ELR (cell line): ENCODE measurements at regions not wholly inside any gene's neighbourhood (a gene's known extent, or its start where the extent isn't known, plus 50 kb on each side); places are given as distances from the start of the nearest gene placed in this dataset.
"Not testable (repeated sequence)": the region's sequence is repeated elsewhere in the genome, so short reads cannot be mapped to it uniquely, and the experiment has no call there.

Experiments
- DNase-seq: peaks from one replicate; pipeline ENCODE4 v3.0.0-alpha.2; 2015; ENCODE audit warnings: low read depth

- DNase-seq, result not testable (repeated sequence)
Measured at GRCh38 chr21:6093870-6094269, 4427.5 kb upstream of the TPTE start.

- DNase-seq, result not testable (repeated sequence)
Measured at GRCh38 chr21:6095304-6095703, 4426.1 kb upstream of the TPTE start.

GRCh38 chr21:6096560-6097424 lies 4424.6 kb upstream of the TPTE start:
- not testable (repeated sequence) for DNase-seq

GRCh38 chr21:6097736-6098135 lies 4423.6 kb upstream of the TPTE start:
- not testable (repeated sequence) for DNase-seq

GRCh38 chr21:6098191-6098935 lies 4423.0 kb upstream of the TPTE start:
- DNase-seq, result not testable (repeated sequence)

GRCh38 chr21:6101588-6101987 lies 4419.8 kb upstream of the TPTE start:
- DNase-seq, result not testable (repeated sequence)

GRCh38 chr21:6104546-6104945 lies 4416.8 kb upstream of the TPTE start:
- DNase-seq, result not testable (repeated sequence)

- DNase-seq, result not testable (repeated sequence)
Measured at GRCh38 chr21:6106686-6107567, 4414.5 kb upstream of the TPTE start.

GRCh38 chr21:6108894-6109293 lies 4412.5 kb upstream of the TPTE start:
- DNase-seq, result not testable (repeated sequence)

- not testable (repeated sequence) for DNase-seq
Measured at GRCh38 chr21:6109774-6110173, 4411.6 kb upstream of the TPTE start.

GRCh38 chr21:6110716-6111343 lies 4410.6 kb upstream of the TPTE start:
- DNase-seq, result not testable (repeated sequence)

GRCh38 chr21:6111354-6111753 lies 4410.0 kb upstream of the TPTE start:
- not testable (repeated sequence) for DNase-seq

- not testable (repeated sequence) for DNase-seq
Measured at GRCh38 chr21:6118336-6118735, 4403.0 kb upstream of the TPTE start.

- not testable (repeated sequence) for DNase-seq
Measured at GRCh38 chr21:6120863-6121262, 4400.5 kb upstream of the TPTE start.

GRCh38 chr21:6122629-6123028 lies 4398.8 kb upstream of the TPTE start:
- DNase-seq, result not testable (repeated sequence)

- DNase-seq, result not testable (repeated sequence)
Measured at GRCh38 chr21:6123224-6123623, 4398.2 kb upstream of the TPTE start.

GRCh38 chr21:6125549-6126240 lies 4395.7 kb upstream of the TPTE start:
- peak; percentile 43 for DNase-seq

- not testable (repeated sequence) for DNase-seq
Measured at GRCh38 chr21:6126976-6127732, 4394.2 kb upstream of the TPTE start.

GRCh38 chr21:6130734-6131133 lies 4390.6 kb upstream of the TPTE start:
- DNase-seq, result not testable (repeated sequence)

GRCh38 chr21:6133373-6133772 lies 4388.0 kb upstream of the TPTE start:
- DNase-seq, result not testable (repeated sequence)
